Keratinocyte (primary cell): ENCODE measurements at regions not wholly inside any gene's neighbourhood (a gene's known extent, or its start where the extent isn't known, plus 50 kb on each side); places are given as distances from the start of the nearest gene placed in this dataset.

Experiments
- DNase-seq: peaks from one replicate; pipeline ENCODE4 v3.0.0-alpha.2; 2011; ENCODE audit warnings: low read depth, missing footprints, low spot score
- FAIRE-seq: peaks from 2 replicates; lab custom pipeline; 2011; peaks lifted over from hg19 to GRCh38; lab: Jason Lieb, UNC
- H2AFZ ChIP-seq: 2 replicates; pipeline ENCODE4 v1.6.0; 2012; ENCODE audit warnings: low read length, control low read depth, inconsistent platforms; ENCODE audit not compliant: control insufficient read depth
- H3K27ac ChIP-seq: 2 replicates; pipeline ENCODE4 v1.5.1; 2011; ENCODE audit warnings: low read length; ENCODE audit not compliant: control insufficient read depth, insufficient read depth
- H3K27me3 ChIP-seq: 3 replicates; pipeline ENCODE4 v1.6.0; 2011; ENCODE audit warnings: low read length; ENCODE audit not compliant: control insufficient read depth, insufficient read depth; ENCODE audit errors: extremely low read depth
- H3K36me3 ChIP-seq, 2 experiments: 2 replicates in 1 of 2; 3 replicates in 1 of 2; pipeline ENCODE4 v1.5.1; 2011; ENCODE audit warnings: low read length in 2 of 2, mild to moderate bottlenecking in 1 of 2; ENCODE audit not compliant: control insufficient read depth in 2 of 2, insufficient read depth in 2 of 2; ENCODE audit errors: extremely low read depth in 1 of 2
- H3K4me1 ChIP-seq: 3 replicates; pipeline ENCODE4 v1.5.1; 2011; ENCODE audit warnings: low read length; ENCODE audit not compliant: control insufficient read depth, insufficient read depth; ENCODE audit errors: extremely low read depth
- H3K4me2 ChIP-seq: 3 replicates; pipeline ENCODE4 v1.6.0; 2011; ENCODE audit warnings: low read depth, low read length; ENCODE audit not compliant: control insufficient read depth, insufficient read depth; ENCODE audit errors: extremely low read depth
- H3K4me3 ChIP-seq, 3 experiments: fragments of 200-600 bp in 1 of 3; sonication (generic) in 1 of 3; 2 replicates in 2 of 3; 3 replicates in 1 of 3; pipeline ENCODE4 v1.5.1; 2011 to 2016; ENCODE audit warnings: low read length in 3 of 3, mild to moderate bottlenecking in 3 of 3, control low read depth in 2 of 3, inconsistent platforms in 1 of 3, low read depth in 1 of 3, mixed read lengths in 1 of 3, mixed run types in 1 of 3, moderate library complexity in 1 of 3; ENCODE audit not compliant: control insufficient read depth in 2 of 3, insufficient read depth in 2 of 3; ENCODE audit errors: extremely low read depth in 1 of 3
- H3K79me2 ChIP-seq: 2 replicates; pipeline ENCODE4 v1.6.0; 2012; ENCODE audit warnings: low read length; ENCODE audit not compliant: control insufficient read depth, insufficient read depth
- H3K9ac ChIP-seq: 3 replicates; pipeline ENCODE4 v1.6.0; 2011; ENCODE audit warnings: low read length; ENCODE audit not compliant: control insufficient read depth, insufficient read depth; ENCODE audit errors: extremely low read depth
- H3K9me1 ChIP-seq: 3 replicates; pipeline ENCODE4 v1.6.0; 2011; ENCODE audit warnings: low read length; ENCODE audit not compliant: control insufficient read depth, insufficient read depth; ENCODE audit errors: extremely low read depth
- H3K9me3 ChIP-seq: 2 replicates; pipeline ENCODE4 v1.5.1; 2012; ENCODE audit warnings: low read depth, low read length; ENCODE audit not compliant: control insufficient read depth
- H4K20me1 ChIP-seq: 3 replicates; pipeline ENCODE4 v1.6.0; 2011; ENCODE audit warnings: low read length; ENCODE audit not compliant: control insufficient read depth, insufficient read depth; ENCODE audit errors: extremely low read depth
- EZH2 ChIP-seq: IDR thresholded peaks from one replicate; pipeline ENCODE4 v1.6.1; 2012; ENCODE audit warnings: inconsistent platforms, mild to moderate bottlenecking, low read length, moderate library complexity
- dilution Hi-C: fragments of 300-500 bp; cut with MboI; formaldehyde crosslinking; loops from one replicate; pipeline ENCODE4 v1.7.0; 2020; ENCODE audit warnings: low sequenced_read_pairs; ENCODE audit not compliant: extremely low pct_ligation_motif_present
- TF ChIP-seq, protein P1 (sequence below), 3 experiments: IDR thresholded peaks in 1 of 3; conservative IDR thresholded peaks in 1 of 3; optimal IDR thresholded peaks in 1 of 3; 2 replicates in 2 of 3; 3 replicates in 1 of 3; pipeline versions ENCODE3 to v1.5.1; 2011; ENCODE audit warnings: low read length in 3 of 3, mild to moderate bottlenecking in 3 of 3, moderate library complexity in 2 of 3, control low read depth in 1 of 3, inconsistent platforms in 1 of 3; ENCODE audit not compliant: insufficient read depth in 2 of 3; ENCODE audit errors: extremely low read depth in 1 of 3

DNA sequence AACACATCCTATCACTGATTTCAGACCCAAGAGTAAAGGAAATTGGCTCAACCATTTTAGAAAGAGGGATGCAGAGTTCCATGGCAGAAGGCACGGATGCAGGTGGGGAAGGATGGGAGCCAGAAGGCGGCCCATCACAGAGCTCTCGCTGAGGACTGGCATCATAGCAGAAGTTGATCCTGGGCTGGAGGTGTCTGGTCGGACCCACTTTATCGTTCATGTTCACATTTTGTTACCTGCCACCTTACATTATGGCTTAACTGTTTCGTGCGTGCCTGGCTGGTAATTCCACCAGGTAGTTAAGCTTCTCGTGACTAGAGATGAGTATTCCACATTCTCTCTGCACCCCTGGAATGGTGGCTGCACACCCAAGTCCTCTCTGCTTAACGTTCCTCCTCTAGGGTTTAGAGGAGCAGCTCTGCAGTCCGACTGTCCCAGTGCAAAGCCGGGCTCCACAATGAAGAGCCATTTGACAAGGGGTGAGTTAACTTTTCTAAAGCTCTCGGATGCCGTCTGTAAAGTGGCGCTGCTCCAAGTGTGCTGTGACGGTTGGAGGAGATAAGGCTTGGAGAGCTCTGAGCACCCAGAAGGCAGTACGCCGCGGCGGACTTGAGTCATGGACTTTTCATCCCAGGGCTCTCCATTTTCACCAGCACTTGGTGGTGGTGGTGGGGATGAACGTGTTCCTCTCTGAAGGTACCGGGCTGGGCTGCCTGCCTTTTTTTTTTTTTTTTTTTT lies 157.1 kb upstream of the SHH start:
- TF ChIP-seq, protein P1, sequence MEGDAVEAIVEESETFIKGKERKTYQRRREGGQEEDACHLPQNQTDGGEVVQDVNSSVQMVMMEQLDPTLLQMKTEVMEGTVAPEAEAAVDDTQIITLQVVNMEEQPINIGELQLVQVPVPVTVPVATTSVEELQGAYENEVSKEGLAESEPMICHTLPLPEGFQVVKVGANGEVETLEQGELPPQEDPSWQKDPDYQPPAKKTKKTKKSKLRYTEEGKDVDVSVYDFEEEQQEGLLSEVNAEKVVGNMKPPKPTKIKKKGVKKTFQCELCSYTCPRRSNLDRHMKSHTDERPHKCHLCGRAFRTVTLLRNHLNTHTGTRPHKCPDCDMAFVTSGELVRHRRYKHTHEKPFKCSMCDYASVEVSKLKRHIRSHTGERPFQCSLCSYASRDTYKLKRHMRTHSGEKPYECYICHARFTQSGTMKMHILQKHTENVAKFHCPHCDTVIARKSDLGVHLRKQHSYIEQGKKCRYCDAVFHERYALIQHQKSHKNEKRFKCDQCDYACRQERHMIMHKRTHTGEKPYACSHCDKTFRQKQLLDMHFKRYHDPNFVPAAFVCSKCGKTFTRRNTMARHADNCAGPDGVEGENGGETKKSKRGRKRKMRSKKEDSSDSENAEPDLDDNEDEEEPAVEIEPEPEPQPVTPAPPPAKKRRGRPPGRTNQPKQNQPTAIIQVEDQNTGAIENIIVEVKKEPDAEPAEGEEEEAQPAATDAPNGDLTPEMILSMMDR (optimal IDR thresholded peaks at IDR 0.05 in 1 of 3, IDR thresholded peaks at IDR 0.05 in 1 of 3, conservative IDR thresholded peaks at IDR 0.05 in 1 of 3; ENCODE audit: extremely low read depth in 1 of 3, insufficient read depth in 2 of 3, low read length in 3 of 3) = no peak
- no peak for TF ChIP-seq EZH2
- no peak for FAIRE-seq
- no peaks in the 10 kb centered on the region for H3K27me3 ChIP-seq
- dilution Hi-C loops = no loop called here
- H4K20me1 ChIP-seq = no peaks in the 10 kb centered on the region
- no peaks in the 10 kb centered on the region for H3K9me3 ChIP-seq
- no peak for DNase-seq
- H3K9me1 ChIP-seq = no peaks in the 10 kb centered on the region
- H3K4me2 ChIP-seq = no peak overlapping the region
- no peak overlapping the region for H3K27ac ChIP-seq
- no peaks in the 10 kb centered on the region for H3K36me3 ChIP-seq
- H3K79me2 ChIP-seq = no peaks in the 10 kb centered on the region
- H2AFZ ChIP-seq = no peak overlapping the region
- H3K4me1 ChIP-seq = no peaks in the 10 kb centered on the region
- no peak overlapping the region for H3K9ac ChIP-seq
- no peak overlapping the region for H3K4me3 ChIP-seq

DNA sequence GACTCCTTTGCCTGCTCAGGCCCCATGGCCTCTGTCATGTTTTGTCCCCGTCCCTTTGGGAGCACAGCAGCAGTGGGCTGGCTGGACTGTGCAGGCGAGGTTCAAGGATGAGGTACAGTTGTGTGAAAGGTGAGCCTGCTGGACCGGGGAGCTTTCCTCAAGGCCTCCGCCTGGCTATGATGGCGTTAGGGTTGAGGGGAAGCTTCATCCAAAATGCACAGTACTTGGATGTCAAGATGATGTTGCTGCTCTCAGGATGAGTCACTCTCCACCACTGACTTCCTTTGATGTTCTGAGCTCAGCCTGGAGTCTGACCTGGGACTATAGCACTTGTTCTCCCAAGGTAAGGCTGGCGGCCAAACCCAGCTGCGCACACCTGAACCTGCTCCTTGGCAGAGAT lies 152.7 kb upstream of the SHH start:
- H3K9me1 ChIP-seq = no peaks in the 10 kb centered on the region
- peaks cover 6% of the 10 kb centered on the region for H3K4me1 ChIP-seq
- no peak overlapping the region for H3K27ac ChIP-seq
- no peaks in the 10 kb centered on the region for H4K20me1 ChIP-seq
- dilution Hi-C loops = no loop called here
- no peaks in the 10 kb centered on the region for H3K79me2 ChIP-seq
- FAIRE-seq (peak; percentile 39), DNase-seq (no peak)
- TF ChIP-seq EZH2 = no peak
- TF ChIP-seq, protein P1 (optimal IDR thresholded peaks at IDR 0.05 in 1 of 3, IDR thresholded peaks at IDR 0.05 in 1 of 3, conservative IDR thresholded peaks at IDR 0.05 in 1 of 3; ENCODE audit: extremely low read depth in 1 of 3, insufficient read depth in 2 of 3, low read length in 3 of 3) = no peak
- no peak overlapping the region for H3K4me3 ChIP-seq
- H3K9me3 ChIP-seq = no peaks in the 10 kb centered on the region
- no peaks in the 10 kb centered on the region for H3K27me3 ChIP-seq
- no peak overlapping the region for H3K4me2 ChIP-seq
- no peak overlapping the region for H2AFZ ChIP-seq
- no peak overlapping the region for H3K9ac ChIP-seq
- no peaks in the 10 kb centered on the region for H3K36me3 ChIP-seq
